OCI-LY7 (cell line): ENCODE measurements at regions not wholly inside any gene's neighbourhood (a gene's known extent, or its start where the extent isn't known, plus 50 kb on each side); places are given as distances from the start of the nearest gene placed in this dataset.

Experiments
- BruUV-seq: library from RNA; stranded (reverse); fragments of 400-500 nt; replicated peaks from 2 replicates; lab custom pipeline; 2021; lab: Mats Ljungman, UMichigan
- CTCF ChIA-PET: fragments of 300-600 bp; sonication (Branson Sonifier 250); formaldehyde crosslinking; loops from one replicate; lab custom pipeline; 2022; ENCODE audit warnings: antibody characterized with exemption; ENCODE audit not compliant: unreplicated experiment; lab: Charles Lee
- POLR2A ChIA-PET: fragments of 300-600 bp; sonication (Branson Sonifier 250); formaldehyde crosslinking; loops from one replicate; lab custom pipeline; 2022; ENCODE audit warnings: antibody characterized with exemption; lab: Charles Lee
- DNase-seq: peaks from one replicate; pipeline ENCODE4 v3.0.0-alpha.2; 2015; ENCODE audit warnings: low spot score
- H2AFZ ChIP-seq: fragments of 200-600 bp; sonication (generic), shearing (Covaris generic); 2 replicates; pipeline ENCODE4 v1.6.1; 2014; ENCODE audit warnings: mild to moderate bottlenecking, antibody characterized with exemption, low read length, moderate library complexity
- H3K27ac ChIP-seq: fragments of 200-600 bp; sonication (generic); 2 replicates; pipeline ENCODE4 v1.5.1; 2014; ENCODE audit warnings: mixed run types, low read depth, mild to moderate bottlenecking, moderate library complexity, low read length, inconsistent platforms; ENCODE audit not compliant: poor library complexity, severe bottlenecking
- H3K36me3 ChIP-seq: fragments of 200-600 bp; sonication (generic); 2 replicates; pipeline ENCODE4 v1.6.1; 2014; ENCODE audit warnings: mild to moderate bottlenecking, antibody characterized with exemption, low read length, moderate library complexity, mixed read lengths; ENCODE audit not compliant: insufficient read depth
- H3K4me1 ChIP-seq: fragments of 200-600 bp; sonication (generic); 2 replicates; pipeline ENCODE4 v1.5.1; 2014; ENCODE audit warnings: mild to moderate bottlenecking, low read length; ENCODE audit not compliant: insufficient read depth, poor library complexity, severe bottlenecking
- H3K4me2 ChIP-seq: fragments of 200-600 bp; sonication (generic); 2 replicates; pipeline ENCODE4 v1.6.1; 2014; ENCODE audit warnings: mild to moderate bottlenecking, low read length
- H3K4me3 ChIP-seq: fragments of 200-600 bp; sonication (generic); 2 replicates; pipeline ENCODE4 v1.5.1; 2014; ENCODE audit warnings: mild to moderate bottlenecking, low read depth, low read length; ENCODE audit not compliant: poor library complexity, severe bottlenecking
- H3K79me2 ChIP-seq: fragments of 200-600 bp; sonication (generic); 2 replicates; pipeline ENCODE4 v1.6.1; 2016; ENCODE audit warnings: low read depth, mild to moderate bottlenecking, low read length, moderate library complexity, mixed read lengths; ENCODE audit not compliant: insufficient read depth
- H3K9me2 ChIP-seq: fragments of 200-600 bp; sonication (generic); 2 replicates; pipeline ENCODE4 v1.6.1; 2016; ENCODE audit warnings: mild to moderate bottlenecking, low read length, mixed read lengths; ENCODE audit not compliant: insufficient read depth
- H3K9me3 ChIP-seq: fragments of 200-600 bp; sonication (generic); 2 replicates; pipeline ENCODE4 v1.6.1; 2014; ENCODE audit warnings: mild to moderate bottlenecking, mixed run types, low read length, mixed read lengths
- H4K20me1 ChIP-seq: fragments of 200-600 bp; sonication (generic); 2 replicates; pipeline ENCODE4 v1.6.1; 2014; ENCODE audit warnings: mild to moderate bottlenecking, antibody characterized with exemption, low read length, moderate library complexity, mixed read lengths; ENCODE audit not compliant: insufficient read depth
- CTCF ChIP-seq: fragments of 200-600 bp; sonication (generic); conservative IDR thresholded peaks from 2 replicates; pipeline ENCODE4 v1.5.1; 2014; ENCODE audit warnings: mild to moderate bottlenecking, antibody characterized with exemption, low read length, moderate library complexity, mixed read lengths
- EZH2phosphoT487 ChIP-seq: fragments of 200-600 bp; sonication (generic); IDR thresholded peaks from 2 replicates; pipeline ENCODE4 v1.6.1; 2018; ENCODE audit warnings: low read depth, borderline replicate concordance, mild to moderate bottlenecking, mixed run types, antibody characterized with exemption, low read length, moderate library complexity, mixed read lengths
- intact Hi-C: fragments of 100-400 bp; cut with micrococcal nuclease; formaldehyde crosslinking; loops from one replicate; pipeline ENCODE4 v1.10.0; 2022; ENCODE audit not compliant: unreplicated experiment

GRCh38 chr4:14879683-14880082, 122.6 kb upstream of the CPEB2 start:
- no TSS peak for BruUV-seq
- POLR2A ChIA-PET = no interaction called here
- no peak overlapping the region for H3K4me3 ChIP-seq

GRCh38 chr4:14880805-14881204, 121.5 kb upstream of the CPEB2 start:
- DNase-seq = no peak
- Histone ChIP-seq H3K4me3 (no peak overlapping the region), H3K4me1 (peaks cover 4% of the 10 kb centered on the region), H4K20me1 (no peaks in the 10 kb centered on the region), H3K36me3 (no peaks in the 10 kb centered on the region), H3K79me2 (no peaks in the 10 kb centered on the region), H3K9me2 (no peaks in the 10 kb centered on the region), H3K27ac (no peak overlapping the region), H3K4me2 (no peak overlapping the region), H3K9me3 (no peaks in the 10 kb centered on the region), H2AFZ (no peak overlapping the region)
- POLR2A ChIA-PET = no interaction called here
- CTCF ChIA-PET = no interaction called here
- no peak for TF ChIP-seq EZH2phosphoT487
- no peak for TF ChIP-seq CTCF
- no TSS peak for BruUV-seq
- intact Hi-C loops = no loop called here

More at GRCh38 chr4:14879683-14880082, 122.6 kb upstream of the CPEB2 start:
- intact Hi-C loops = no loop called here
- Histone ChIP-seq H3K9me3 (no peaks in the 10 kb centered on the region), H3K4me2 (no peak overlapping the region), H3K36me3 (no peaks in the 10 kb centered on the region), H3K9me2 (no peaks in the 10 kb centered on the region), H3K27ac (no peak overlapping the region), H3K4me1 (peaks cover 4% of the 10 kb centered on the region), H2AFZ (no peak overlapping the region), H3K79me2 (no peaks in the 10 kb centered on the region), H4K20me1 (no peaks in the 10 kb centered on the region)
- CTCF ChIA-PET = no interaction called here
- DNase-seq = no peak
- TF ChIP-seq CTCF (no peak), EZH2phosphoT487 (no peak)

- no peaks in the 10 kb centered on the region for H3K4me1 ChIP-seq
- H3K79me2 ChIP-seq = no peaks in the 10 kb centered on the region
- ChIA-PET POLR2A (no interaction called here), CTCF (no interaction called here)
- H3K4me2 ChIP-seq = no peak overlapping the region
- no peak overlapping the region for H3K27ac ChIP-seq
- no peaks in the 10 kb centered on the region for H4K20me1 ChIP-seq
- DNase-seq = no peak
- no peaks in the 10 kb centered on the region for H3K9me2 ChIP-seq
- TF ChIP-seq CTCF (no peak), EZH2phosphoT487 (no peak)
- H3K9me3 ChIP-seq = no peaks in the 10 kb centered on the region
- H2AFZ ChIP-seq = no peak overlapping the region
- H3K4me3 ChIP-seq = no peak overlapping the region
- no peaks in the 10 kb centered on the region for H3K36me3 ChIP-seq
- no TSS peak for BruUV-seq
- intact Hi-C loops = no loop called here
Observed at GRCh38 chr4:14883166-14883565, 119.1 kb upstream of the CPEB2 start.
